Karpas-422 (cell line): ENCODE measurements at regions not wholly inside any gene's neighbourhood (a gene's known extent, or its start where the extent isn't known, plus 50 kb on each side); places are given as distances from the start of the nearest gene placed in this dataset.

Source experiments
- DNase-seq: peaks from one replicate; pipeline ENCODE4 v3.0.0-alpha.2; 2015
- H2AFZ ChIP-seq: fragments of 200-600 bp; sonication (generic); 2 replicates; pipeline ENCODE4 v1.6.1; 2014; ENCODE audit warnings: antibody characterized with exemption, low read length, mixed read lengths
- H3K27ac ChIP-seq: fragments of 200-600 bp; sonication (generic); 2 replicates; pipeline ENCODE4 v1.5.1; 2014; ENCODE audit warnings: mild to moderate bottlenecking, low read length, moderate library complexity
- H3K27me3 ChIP-seq: fragments of 200-600 bp; sonication (generic); 2 replicates; pipeline ENCODE4 v1.6.1; 2014; ENCODE audit warnings: low read length, mixed read lengths
- H3K36me3 ChIP-seq: fragments of 200-600 bp; sonication (generic); 2 replicates; pipeline ENCODE4 v1.6.1; 2014; ENCODE audit warnings: low read length, mixed read lengths; ENCODE audit not compliant: insufficient read depth
- H3K4me1 ChIP-seq: fragments of 200-600 bp; sonication (generic); 2 replicates; pipeline ENCODE4 v1.6.1; 2014; ENCODE audit warnings: mild to moderate bottlenecking, low read length, mixed read lengths
- H3K4me2 ChIP-seq: fragments of 200-600 bp; sonication (generic); 2 replicates; pipeline ENCODE4 v1.6.1; 2014; ENCODE audit warnings: low read length, low read depth, mild to moderate bottlenecking; ENCODE audit not compliant: poor library complexity, severe bottlenecking
- H3K4me3 ChIP-seq: fragments of 200-600 bp; sonication (generic); 2 replicates; pipeline ENCODE4 v1.5.1; 2014; ENCODE audit warnings: mild to moderate bottlenecking, antibody characterized with exemption, low read length, mixed read lengths
- H3K79me2 ChIP-seq: fragments of 200-600 bp; sonication (generic); 2 replicates; pipeline ENCODE4 v1.6.1; 2014; ENCODE audit warnings: mild to moderate bottlenecking, low read length, mixed read lengths
- H3K9ac ChIP-seq: fragments of 200-600 bp; sonication (generic); 2 replicates; pipeline ENCODE4 v1.6.0; 2014; ENCODE audit warnings: low read length
- H3K9me2 ChIP-seq: fragments of 200-600 bp; sonication (generic), shearing (Covaris generic); replicated peaks from 2 replicates; pipeline ENCODE4 v1.6.0; 2014; ENCODE audit warnings: mild to moderate bottlenecking, low read length, moderate library complexity; ENCODE audit not compliant: insufficient read depth
- H3K9me3 ChIP-seq: fragments of 300-700, 200-600 bp; sonication (generic); 2 replicates; pipeline ENCODE4 v1.6.1; 2014; ENCODE audit warnings: low read length, mixed read lengths
- H4K20me1 ChIP-seq: fragments of 200-600 bp; sonication (generic); 2 replicates; pipeline ENCODE4 v1.6.1; 2014; ENCODE audit warnings: mild to moderate bottlenecking, antibody characterized with exemption, low read length, low read depth; ENCODE audit not compliant: insufficient read depth

GRCh38 chr21:16578912-16579311 lies 849.1 kb downstream of the USP25 start:
- H3K79me2 ChIP-seq = no peaks in the 10 kb centered on the region
- DNase-seq = no peak
- H3K4me3 ChIP-seq = no peak overlapping the region
- no peak overlapping the region for H2AFZ ChIP-seq
- H3K4me2 ChIP-seq = no peak overlapping the region
- no peaks in the 10 kb centered on the region for H3K36me3 ChIP-seq
- peaks cover 26% of the 10 kb centered on the region for H3K9me3 ChIP-seq
- H3K9ac ChIP-seq = no peak overlapping the region
- H4K20me1 ChIP-seq = no peaks in the 10 kb centered on the region
- H3K27ac ChIP-seq = no peak overlapping the region
- H3K27me3 ChIP-seq = no peaks in the 10 kb centered on the region
- no peaks in the 10 kb centered on the region for H3K4me1 ChIP-seq
- H3K9me2 ChIP-seq = no peaks in the 10 kb centered on the region

GRCh38 chr21:16579538-16579937 lies 849.8 kb downstream of the USP25 start:
- H2AFZ ChIP-seq = no peak overlapping the region
- no peaks in the 10 kb centered on the region for H3K79me2 ChIP-seq
- peaks cover 20% of the 10 kb centered on the region for H3K9me3 ChIP-seq
- no peak overlapping the region for H3K4me3 ChIP-seq
- H3K4me1 ChIP-seq = no peaks in the 10 kb centered on the region
- no peaks in the 10 kb centered on the region for H3K27me3 ChIP-seq
- DNase-seq = no peak
- no peaks in the 10 kb centered on the region for H3K9me2 ChIP-seq
- H4K20me1 ChIP-seq = no peaks in the 10 kb centered on the region
- H3K36me3 ChIP-seq = no peaks in the 10 kb centered on the region
- no peak overlapping the region for H3K4me2 ChIP-seq
- H3K9ac ChIP-seq = no peak overlapping the region
- no peak overlapping the region for H3K27ac ChIP-seq

GRCh38 chr21:16580661-16581060 lies 850.9 kb downstream of the USP25 start:
- Histone ChIP-seq H3K4me3 (no peak overlapping the region), H3K9ac (no peak overlapping the region), H4K20me1 (no peaks in the 10 kb centered on the region), H3K27ac (no peak overlapping the region), H3K9me2 (no peaks in the 10 kb centered on the region), H3K4me1 (no peaks in the 10 kb centered on the region), H3K9me3 (peaks cover 20% of the 10 kb centered on the region), H3K79me2 (no peaks in the 10 kb centered on the region), H3K36me3 (no peaks in the 10 kb centered on the region), H2AFZ (no peak overlapping the region), H3K27me3 (no peaks in the 10 kb centered on the region), H3K4me2 (no peak overlapping the region)
- DNase-seq = no peak

- H3K27me3 ChIP-seq = no peaks in the 10 kb centered on the region
- no peaks in the 10 kb centered on the region for H3K79me2 ChIP-seq
- H3K27ac ChIP-seq = no peak overlapping the region
- no peak for DNase-seq
- no peak overlapping the region for H3K4me2 ChIP-seq
- H3K4me3 ChIP-seq = no peak overlapping the region
- peaks cover 13% of the 10 kb centered on the region for H3K9me3 ChIP-seq
- H3K4me1 ChIP-seq = no peaks in the 10 kb centered on the region
- H2AFZ ChIP-seq = no peak overlapping the region
- H3K9ac ChIP-seq = no peak overlapping the region
- no peaks in the 10 kb centered on the region for H3K36me3 ChIP-seq
- H4K20me1 ChIP-seq = no peaks in the 10 kb centered on the region
- H3K9me2 ChIP-seq = no peaks in the 10 kb centered on the region
Observed at GRCh38 chr21:16583556-16583955, 853.8 kb downstream of the USP25 start.

GRCh38 chr21:16584756-16585155 lies 855.0 kb downstream of the USP25 start:
- DNase-seq = no peak
- H3K9me2 ChIP-seq = no peaks in the 10 kb centered on the region
- H3K27ac ChIP-seq = no peak overlapping the region
- no peaks in the 10 kb centered on the region for H3K36me3 ChIP-seq
- no peak overlapping the region for H3K4me2 ChIP-seq
- H3K9me3 ChIP-seq = peaks cover 16% of the 10 kb centered on the region
- no peaks in the 10 kb centered on the region for H3K4me1 ChIP-seq
- H3K9ac ChIP-seq = no peak overlapping the region
- no peaks in the 10 kb centered on the region for H4K20me1 ChIP-seq
- H3K79me2 ChIP-seq = no peaks in the 10 kb centered on the region
- no peaks in the 10 kb centered on the region for H3K27me3 ChIP-seq
- no peak overlapping the region for H2AFZ ChIP-seq
- no peak overlapping the region for H3K4me3 ChIP-seq

GRCh38 chr21:16585896-16586295 lies 856.1 kb downstream of the USP25 start:
- Histone ChIP-seq H3K27me3 (no peaks in the 10 kb centered on the region), H3K9me2 (0 out of 2 replicates have a peak, but pooled peaks cover under 1% of the 10 kb centered on the region), H4K20me1 (no peaks in the 10 kb centered on the region), H3K4me2 (no peak overlapping the region), H3K9ac (no peak overlapping the region), H3K9me3 (peaks cover 16% of the 10 kb centered on the region), H3K79me2 (no peaks in the 10 kb centered on the region), H3K4me3 (no peak overlapping the region), H3K4me1 (no peaks in the 10 kb centered on the region), H3K27ac (no peak overlapping the region), H2AFZ (no peak overlapping the region), H3K36me3 (no peaks in the 10 kb centered on the region)
- DNase-seq = no peak

- Histone ChIP-seq H3K9ac (no peak overlapping the region), H2AFZ (no peak overlapping the region), H4K20me1 (no peaks in the 10 kb centered on the region), H3K4me3 (no peak overlapping the region), H3K27me3 (no peaks in the 10 kb centered on the region), H3K9me3 (peaks cover 18% of the 10 kb centered on the region), H3K36me3 (no peaks in the 10 kb centered on the region), H3K27ac (no peak overlapping the region), H3K4me1 (no peaks in the 10 kb centered on the region), H3K4me2 (no peak overlapping the region), H3K79me2 (no peaks in the 10 kb centered on the region), H3K9me2 (0 out of 2 replicates have a peak, but pooled peaks cover 2% of the 10 kb centered on the region)
- no peak for DNase-seq
Observed at GRCh38 chr21:16587141-16587581, 857.4 kb downstream of the USP25 start.

GRCh38 chr21:16587681-16588375 lies 858.0 kb downstream of the USP25 start:
- Histone ChIP-seq H3K4me1 (no peaks in the 10 kb centered on the region), H2AFZ (no peak overlapping the region), H3K36me3 (no peaks in the 10 kb centered on the region), H3K9me2 (0 out of 2 replicates have a peak, but pooled peaks cover 2% of the 10 kb centered on the region), H3K79me2 (no peaks in the 10 kb centered on the region), H3K4me2 (no peak overlapping the region), H3K4me3 (no peak overlapping the region), H3K27ac (no peak overlapping the region), H3K9me3 (peaks cover 12% of the 10 kb centered on the region), H3K27me3 (no peaks in the 10 kb centered on the region), H4K20me1 (no peaks in the 10 kb centered on the region), H3K9ac (no peak overlapping the region)
- DNase-seq = no peak
